IMR-90 (cell line): ENCODE measurements at regions not wholly inside any gene's neighbourhood (a gene's known extent, or its start where the extent isn't known, plus 50 kb on each side); places are given as distances from the start of the nearest gene placed in this dataset.
"Not testable (repeated sequence)": the region's sequence is repeated elsewhere in the genome, so short reads cannot be mapped to it uniquely, and the experiment has no call there.

ENCODE experiments used
- ATAC-seq: fragments of 200-7000 bp; cut with Tn5 transposase; 2 replicates; pipeline ENCODE4 v1.9.1; 2020; ENCODE audit warnings: low read depth, mild to moderate bottlenecking, moderate library complexity
- BruUV-seq: library from RNA; stranded (reverse); fragments of 400-500 nt; replicated peaks from 2 replicates; lab custom pipeline; 2021; lab: Mats Ljungman, UMichigan
- CTCF ChIA-PET: fragments of 300-600 bp; formaldehyde crosslinking; extraction: SDS; loops from one replicate; lab custom pipeline; 2021; ENCODE audit warnings: antibody characterized with exemption; lab: Yijun Ruan, JAX
- POLR2A ChIA-PET: fragments of 300-600 bp; sonication (Branson Sonifier 250); formaldehyde crosslinking; loops from one replicate; lab custom pipeline; 2022; ENCODE audit warnings: antibody characterized with exemption; ENCODE audit not compliant: unreplicated experiment; lab: Charles Lee
- DNase-seq: peaks from one replicate; pipeline ENCODE4 v3.0.0; 2013
- H2AFZ ChIP-seq: replicated peaks from 2 replicates; pipeline ENCODE3; 2013; ENCODE audit warnings: low read length, mild to moderate bottlenecking; ENCODE audit not compliant: poor library complexity
- H2AK5ac ChIP-seq: 2 replicates; pipeline ENCODE4 v1.6.1; 2013; ENCODE audit warnings: low read depth, low read length, inconsistent platforms
- H2AK9ac ChIP-seq: replicated peaks from 2 replicates; pipeline ENCODE3; 2013; ENCODE audit warnings: mild to moderate bottlenecking, low read depth, low read length, moderate library complexity; ENCODE audit not compliant: poor library complexity
- H2BK120ac ChIP-seq: 2 replicates; pipeline ENCODE4 v1.6.1; 2013; ENCODE audit warnings: low read depth, low read length, inconsistent platforms
- H2BK15ac ChIP-seq: 3 replicates; pipeline ENCODE4 v1.6.1; 2013; ENCODE audit warnings: low read depth, low read length, inconsistent platforms
- H2BK20ac ChIP-seq: 2 replicates; pipeline ENCODE4 v1.6.1; 2013; ENCODE audit warnings: low read depth, mild to moderate bottlenecking, inconsistent platforms, low read length, moderate library complexity
- H2BK5ac ChIP-seq: 2 replicates; pipeline ENCODE4 v1.6.1; 2013; ENCODE audit warnings: mild to moderate bottlenecking, low read depth, low read length, inconsistent platforms; ENCODE audit not compliant: poor library complexity, severe bottlenecking
- H3K14ac ChIP-seq: replicated peaks from 2 replicates; pipeline ENCODE4 v1.6.1; 2013; ENCODE audit warnings: low read depth, low read length, inconsistent platforms
- H3K18ac ChIP-seq: 2 replicates; pipeline ENCODE4 v1.6.1; 2013; ENCODE audit warnings: low read depth, low read length, control low read depth
- H3K23ac ChIP-seq: 2 replicates; pipeline ENCODE4 v1.6.1; 2013; ENCODE audit warnings: low read depth, low read length, inconsistent platforms
- H3K27ac ChIP-seq: 2 replicates; pipeline ENCODE4 v1.5.1; 2013; ENCODE audit warnings: mild to moderate bottlenecking, control low read depth, low read length; ENCODE audit not compliant: insufficient read depth
- H3K27me3 ChIP-seq: 2 replicates; pipeline ENCODE4 v1.6.1; 2013; ENCODE audit warnings: low read length; ENCODE audit not compliant: control insufficient read depth, insufficient read depth
- H3K36me3 ChIP-seq: 2 replicates; pipeline ENCODE4 v1.6.1; 2013; ENCODE audit warnings: low read length, mixed read lengths; ENCODE audit not compliant: control insufficient read depth, insufficient read depth
- H3K4ac ChIP-seq: 2 replicates; pipeline ENCODE4 v1.6.1; 2013; ENCODE audit warnings: low read depth, low read length, inconsistent platforms
- H3K4me1 ChIP-seq: 2 replicates; pipeline ENCODE4 v1.6.1; 2013; ENCODE audit warnings: low read length, mixed read lengths; ENCODE audit not compliant: control insufficient read depth, insufficient read depth
- H3K4me2 ChIP-seq: 2 replicates; pipeline ENCODE4 v1.6.1; 2013; ENCODE audit warnings: low read depth, mild to moderate bottlenecking, control low read depth, low read length, moderate library complexity
- H3K4me3 ChIP-seq: 2 replicates; pipeline ENCODE4 v1.5.1; 2013; ENCODE audit warnings: low read depth, mild to moderate bottlenecking, control low read depth, low read length, moderate library complexity; ENCODE audit not compliant: insufficient read depth
- H3K56ac ChIP-seq: 2 replicates; pipeline ENCODE4 v1.6.1; 2013; ENCODE audit warnings: low read length, inconsistent platforms; ENCODE audit not compliant: insufficient read depth; ENCODE audit errors: extremely low read depth
- H3K79me1 ChIP-seq, 2 experiments: 2 replicates each; pipeline ENCODE4 v1.6.1; 2013; ENCODE audit warnings: low read length in 2 of 2, inconsistent platforms in 1 of 2, low read depth in 1 of 2
- H3K9ac ChIP-seq: 2 replicates; pipeline ENCODE4 v1.6.1; 2013; ENCODE audit warnings: low read depth, low read length, control low read depth
- H3K9me1 ChIP-seq: 2 replicates; pipeline ENCODE4 v1.6.1; 2013; ENCODE audit warnings: low read length, inconsistent platforms; ENCODE audit not compliant: insufficient read depth
- H3K9me3 ChIP-seq: 2 replicates; pipeline ENCODE4 v1.6.1; 2013; ENCODE audit warnings: low read length; ENCODE audit not compliant: control insufficient read depth, insufficient read depth
- H4K20me1 ChIP-seq: 2 replicates; pipeline ENCODE4 v1.6.1; 2013; ENCODE audit warnings: low read length, inconsistent platforms; ENCODE audit not compliant: insufficient read depth
- H4K5ac ChIP-seq: 2 replicates; pipeline ENCODE4 v1.6.1; 2013; ENCODE audit warnings: mild to moderate bottlenecking, low read depth, low read length, control low read depth
- H4K8ac ChIP-seq, 2 experiments: 2 replicates each; pipeline ENCODE4 v1.6.1; 2013; ENCODE audit warnings: low read depth in 2 of 2, low read length in 2 of 2, control low read depth in 1 of 2, inconsistent platforms in 1 of 2
- H4K91ac ChIP-seq: 2 replicates; pipeline ENCODE4 v1.6.1; 2013; ENCODE audit warnings: low read depth, low read length, inconsistent platforms; ENCODE audit not compliant: insufficient read depth
- WGBS, 2 experiments: methylation state at CpG; one replicate each; pipeline versions ENCODE4 v1.1.5 to v1.1.7; 2013; ENCODE audit warnings: missing lambda C conversion rate in 2 of 2; ENCODE audit not compliant: insufficient read length in 1 of 2; ENCODE audit errors: extremely low coverage in 2 of 2; 5-methylcytosine and 5-hydroxymethylcytosine counted together
- dilution Hi-C: fragments of 300-500 bp; cut with HindIII; formaldehyde crosslinking; loops from one replicate; pipeline ENCODE4 v1.14.3; 2018; ENCODE audit warnings: low sequenced_read_pairs; ENCODE audit not compliant: unreplicated experiment
- in situ Hi-C: fragments of 300-500 bp; cut with MboI; formaldehyde crosslinking; loops from 3 replicates; pipeline ENCODE4 v1.14.3; 2019; ENCODE audit warnings: low sequenced_read_pairs, inconsistent platforms, mixed read lengths
- intact Hi-C: fragments of 100-400 bp; cut with micrococcal nuclease; formaldehyde crosslinking; loops from 2 replicates; pipeline ENCODE4 v1.10.0; 2022

- H3K27me3 ChIP-seq, H4K5ac ChIP-seq, POLR2A ChIA-PET, H3K4me3 ChIP-seq, H3K9me3 ChIP-seq, H2BK20ac ChIP-seq, H3K27ac ChIP-seq, H2AK5ac ChIP-seq, H3K14ac ChIP-seq, DNase-seq, intact Hi-C loops, H2BK15ac ChIP-seq, H4K91ac ChIP-seq, dilution Hi-C loops, H2BK120ac ChIP-seq, H3K4me1 ChIP-seq, H4K20me1 ChIP-seq, H3K79me1 ChIP-seq, H3K9me1 ChIP-seq, H3K56ac ChIP-seq, H3K9ac ChIP-seq, H3K4me2 ChIP-seq, H2AK9ac ChIP-seq, H2AFZ ChIP-seq, H3K36me3 ChIP-seq, H2BK5ac ChIP-seq, H3K4ac ChIP-seq, in situ Hi-C loops, H3K23ac ChIP-seq, H3K18ac ChIP-seq, CTCF ChIA-PET, BruUV-seq, ATAC-seq, H4K8ac ChIP-seq: not testable (repeated sequence)
- no CpG with 5 or more reads among the region's 1 CpG for WGBS, 2 experiments
Observed at GRCh38 chr2:87415586-87416265, 332.2 kb upstream of the PLGLB2 start.

GRCh38 chr2:87416266-87416592, 331.7 kb upstream of the PLGLB2 start:
- H2BK5ac ChIP-seq, intact Hi-C loops, H3K4me3 ChIP-seq, dilution Hi-C loops, H2BK15ac ChIP-seq, H3K14ac ChIP-seq, POLR2A ChIA-PET, H4K5ac ChIP-seq, H3K27me3 ChIP-seq, DNase-seq, H3K79me1 ChIP-seq, CTCF ChIA-PET, H4K20me1 ChIP-seq, H2AK9ac ChIP-seq, H3K56ac ChIP-seq, H2BK20ac ChIP-seq, H4K91ac ChIP-seq, H3K4me1 ChIP-seq, H3K23ac ChIP-seq, H2BK120ac ChIP-seq, BruUV-seq, H3K4me2 ChIP-seq, H2AK5ac ChIP-seq, H3K9ac ChIP-seq, ATAC-seq, H2AFZ ChIP-seq, H3K18ac ChIP-seq, H3K4ac ChIP-seq, H4K8ac ChIP-seq, H3K9me1 ChIP-seq, H3K36me3 ChIP-seq, H3K27ac ChIP-seq, in situ Hi-C loops, H3K9me3 ChIP-seq: not testable (repeated sequence)
- 88% methylated on average over 1 of the region's 1 CpG; no CpG with 5 or more reads in 1 of the 2 experiments for WGBS, 2 experiments
